Common myeloid progenitor, CD34-positive (primary cell): ENCODE measurements at regions not wholly inside any gene's neighbourhood (a gene's known extent, or its start where the extent isn't known, plus 50 kb on each side); places are given as distances from the start of the nearest gene placed in this dataset.
A peak's percentile ranks its signal among the peaks of the same experiment; 100 is the strongest.

Experiments used
- CTCF ChIA-PET: fragments of 350-600 bp; sonication (Branson Sonifier 250); formaldehyde crosslinking; loops from one replicate; lab custom pipeline; 2021; ENCODE audit warnings: antibody characterized with exemption; lab: Charles Lee
- POLR2A ChIA-PET: fragments of 350-600 bp; sonication (Branson Sonifier 250); formaldehyde crosslinking; loops from one replicate; lab custom pipeline; 2021; ENCODE audit warnings: antibody characterized with exemption; lab: Charles Lee
- DNase-seq, 3 donors: peaks; one replicate each; pipeline versions ENCODE4 v3.0.0 to v3.0.0-alpha.2; 2013
- H3K27ac ChIP-seq, 2 experiments: 1 replicate in 1 of 2; 2 replicates in 1 of 2; pipeline ENCODE4 v1.7.0; 2013; ENCODE audit warnings: inconsistent platforms in 2 of 2, low read length in 2 of 2, mild to moderate bottlenecking in 2 of 2, low read depth in 1 of 2, moderate library complexity in 1 of 2; ENCODE audit not compliant: severe bottlenecking in 2 of 2, insufficient read depth in 1 of 2, poor library complexity in 1 of 2
- H3K27me3 ChIP-seq, 5 experiments: replicated peaks in 2 of 5; 1 replicate in 3 of 5; 2 replicates in 2 of 5; pipeline versions ENCODE4 v1.6.1 to v1.7.0; 2013; ENCODE audit warnings: low read length in 4 of 5, mild to moderate bottlenecking in 2 of 5, moderate library complexity in 2 of 5, inconsistent platforms in 1 of 5; ENCODE audit not compliant: insufficient read depth in 5 of 5, control insufficient read depth in 4 of 5
- H3K36me3 ChIP-seq, 4 experiments: 1 replicate in 2 of 4; 2 replicates in 2 of 4; pipeline versions ENCODE4 v1.6.1 to v1.7.0; 2013; ENCODE audit warnings: low read length in 3 of 4, control low read depth in 1 of 4, mild to moderate bottlenecking in 1 of 4; ENCODE audit not compliant: control insufficient read depth in 4 of 4, insufficient read depth in 4 of 4
- H3K4me1 ChIP-seq, 4 experiments: 1 replicate in 3 of 4; 2 replicates in 1 of 4; pipeline versions ENCODE4 v1.6.1 to v1.7.1; 2013; ENCODE audit warnings: low read length in 3 of 4, mild to moderate bottlenecking in 3 of 4, control low read depth in 1 of 4, inconsistent platforms in 1 of 4, moderate library complexity in 1 of 4; ENCODE audit not compliant: control insufficient read depth in 4 of 4, insufficient read depth in 4 of 4; ENCODE audit errors: control extremely low read depth in 1 of 4
- H3K4me3 ChIP-seq, 7 experiments: 1 replicate in 4 of 7; 2 replicates in 3 of 7; pipeline versions ENCODE4 v1.5.1 to v1.7.0; 2013; ENCODE audit warnings: mild to moderate bottlenecking in 7 of 7, low read length in 6 of 7, moderate library complexity in 6 of 7, inconsistent platforms in 2 of 7, low read depth in 2 of 7, control low read depth in 1 of 7; ENCODE audit not compliant: insufficient read depth in 4 of 7, control insufficient read depth in 1 of 7; ENCODE audit errors: extremely low read depth in 1 of 7
- H3K9me3 ChIP-seq, 5 experiments: 1 replicate in 4 of 5; 2 replicates in 1 of 5; pipeline versions ENCODE4 v1.6.1 to v1.7.1; 2013; ENCODE audit warnings: low read length in 4 of 5, mild to moderate bottlenecking in 2 of 5, inconsistent platforms in 1 of 5, low read depth in 1 of 5, moderate library complexity in 1 of 5; ENCODE audit not compliant: control insufficient read depth in 4 of 5, insufficient read depth in 2 of 5; ENCODE audit errors: control extremely low read depth in 1 of 5
- WGBS: methylation state at CpG from one replicate; pipeline ENCODE4 v1.1.5; 2013; ENCODE audit not compliant: insufficient coverage; 5-methylcytosine and 5-hydroxymethylcytosine counted together

GRCh38 chr15:69628256-69629093, 175.9 kb downstream of the RPLP1 start:
- Histone ChIP-seq H3K36me3 (no peaks in the 10 kb centered on the region), H3K27me3 (no peaks in the 10 kb centered on the region), H3K9me3 (no peaks in the 10 kb centered on the region), H3K4me3 (no peak overlapping the region), H3K4me1 (peaks cover 0 to 13% (median 5%) of the 10 kb centered on the region in 4 experiments), H3K27ac (no peak overlapping the region)
- ChIA-PET CTCF (interaction anchor here (0.9 kb wide), 1 partner anchor 39 kb away, joined by 3 read pairs; no protein-coding TSS in a partner anchor), POLR2A (no interaction called here)
- 92% methylated on average over 5 of the region's 12 CpGs for WGBS
- DNase-seq, result no peak

- ChIA-PET POLR2A (no interaction called here), CTCF (no interaction called here)
- no peaks in the 10 kb centered on the region for H3K9me3 ChIP-seq
- no peak for DNase-seq
- H3K4me3 ChIP-seq, result no peak overlapping the region
- H3K27ac ChIP-seq, result no peak overlapping the region
- H3K4me1 ChIP-seq, result peaks cover 0 to 13% (median 5%) of the 10 kb centered on the region in 4 experiments
- H3K27me3 ChIP-seq, result no peaks in the 10 kb centered on the region
- H3K36me3 ChIP-seq, result no peaks in the 10 kb centered on the region
- WGBS, result 95% methylated on average over 14 of the region's 15 CpGs
Observed at GRCh38 chr15:69629631-69630161, 177.1 kb downstream of the RPLP1 start.

GRCh38 chr15:69631005-69631404, 178.4 kb downstream of the RPLP1 start:
- no peak overlapping the region for H3K27ac ChIP-seq
- DNase-seq, result no peak
- H3K27me3 ChIP-seq, result no peaks in the 10 kb centered on the region
- no peaks in the 10 kb centered on the region for H3K36me3 ChIP-seq
- CTCF ChIA-PET, result no interaction called here
- 98% methylated on average over 4 of the region's 6 CpGs for WGBS
- H3K4me1 ChIP-seq, result peaks cover 0 to 13% (median 5%) of the 10 kb centered on the region in 4 experiments
- H3K4me3 ChIP-seq, result no peak overlapping the region
- POLR2A ChIA-PET, result no interaction called here
- no peaks in the 10 kb centered on the region for H3K9me3 ChIP-seq

- Histone ChIP-seq H3K4me3 (no peak overlapping the region), H3K4me1 (peaks cover 0 to 13% (median 5%) of the 10 kb centered on the region in 4 experiments), H3K27me3 (no peaks in the 10 kb centered on the region), H3K27ac (no peak overlapping the region), H3K9me3 (no peaks in the 10 kb centered on the region), H3K36me3 (no peaks in the 10 kb centered on the region)
- 13% methylated on average over 1 of the region's 4 CpGs for WGBS
- peak in 2 of 3 donors; percentile 19 to 35 for DNase-seq
- ChIA-PET CTCF (no interaction called here), POLR2A (no interaction called here)
Observed at GRCh38 chr15:69631978-69632377, 179.4 kb downstream of the RPLP1 start.

GRCh38 chr15:69634860-69635259, 182.2 kb downstream of the RPLP1 start:
- WGBS, result 100% methylated on average over 1 of the region's 5 CpGs
- no peak for DNase-seq
- Histone ChIP-seq H3K36me3 (no peaks in the 10 kb centered on the region), H3K27ac (no peak overlapping the region), H3K9me3 (peaks cover 0 to 1% (median 0%) of the 10 kb centered on the region in 5 experiments), H3K4me1 (peaks cover 0 to 13% (median 5%) of the 10 kb centered on the region in 4 experiments), H3K4me3 (no peak overlapping the region), H3K27me3 (no peaks in the 10 kb centered on the region)
- POLR2A ChIA-PET, result no interaction called here
- CTCF ChIA-PET, result no interaction called here

GRCh38 chr15:69636169-69636915, 183.7 kb downstream of the RPLP1 start:
- WGBS, result 99% methylated on average over 10 of the region's 10 CpGs
- ChIA-PET CTCF (no interaction called here), POLR2A (no interaction called here)
- Histone ChIP-seq H3K27ac (no peak overlapping the region), H3K36me3 (no peaks in the 10 kb centered on the region), H3K4me1 (peaks cover 0 to 8% (median 4%) of the 10 kb centered on the region in 4 experiments), H3K27me3 (no peaks in the 10 kb centered on the region), H3K4me3 (no peak overlapping the region), H3K9me3 (peaks cover 0 to 3% (median 0%) of the 10 kb centered on the region in 5 experiments)
- DNase-seq, result no peak
